ENCODE measurements at regions not wholly inside any gene's neighbourhood (a gene's known extent, or its start where the extent isn't known, plus 50 kb on each side); places are given as distances from the start of the nearest gene placed in this dataset.

GRCh38 chr12:113598815-113599406 is 127.2 kb upstream of the LHX5 start:
- no peaks in the 10 kb centered on the region for H3K36me3 ChIP-seq (ENCODE audit: low read depth)
- H3K4me3 ChIP-seq (ENCODE audit: severe bottlenecking): no peak overlapping the region
- TF ChIP-seq CTCF (IDR thresholded peaks at IDR 0.05; ENCODE audit: poor library complexity, severe bottlenecking): no peak
- no peak for DNase-seq (ENCODE audit: low spot score)
- no peaks in the 10 kb centered on the region for H3K27me3 ChIP-seq (ENCODE audit: insufficient read depth, poor library complexity, severe bottlenecking)
- no peaks in the 10 kb centered on the region for H3K9me3 ChIP-seq (ENCODE audit: severe bottlenecking)
- no peak overlapping the region for H3K27ac ChIP-seq (ENCODE audit: poor library complexity, severe bottlenecking)
- no peaks in the 10 kb centered on the region for H3K4me1 ChIP-seq (ENCODE audit: insufficient read depth, poor library complexity, severe bottlenecking)
- no peak for ATAC-seq (ENCODE audit: low read depth)

- Histone ChIP-seq H3K36me3 (ENCODE audit: low read depth) (no peaks in the 10 kb centered on the region), H3K27me3 (ENCODE audit: insufficient read depth, poor library complexity, severe bottlenecking) (peaks cover 15% of the 10 kb centered on the region), H3K4me1 (ENCODE audit: insufficient read depth, poor library complexity, severe bottlenecking) (no peaks in the 10 kb centered on the region), H3K27ac (ENCODE audit: poor library complexity, severe bottlenecking) (no peak overlapping the region), H3K9me3 (ENCODE audit: severe bottlenecking) (no peaks in the 10 kb centered on the region), H3K4me3 (ENCODE audit: severe bottlenecking) (no peak overlapping the region)
- ATAC-seq (ENCODE audit: low read depth) (no peak), DNase-seq (ENCODE audit: low spot score) (no peak)
- no peak for TF ChIP-seq CTCF (IDR thresholded peaks at IDR 0.05; ENCODE audit: poor library complexity, severe bottlenecking)
Measured at GRCh38 chr12:113594967-113595366, 123.3 kb upstream of the LHX5 start.

- DNase-seq (ENCODE audit: low spot score) (no peak), ATAC-seq (ENCODE audit: low read depth) (no peak)
- no peak for TF ChIP-seq CTCF (IDR thresholded peaks at IDR 0.05; ENCODE audit: poor library complexity, severe bottlenecking)
- peaks cover 18% of the 10 kb centered on the region for H3K27me3 ChIP-seq (ENCODE audit: insufficient read depth, poor library complexity, severe bottlenecking)
- H3K9me3 ChIP-seq (ENCODE audit: severe bottlenecking): no peaks in the 10 kb centered on the region
- H3K27ac ChIP-seq (ENCODE audit: poor library complexity, severe bottlenecking): no peak overlapping the region
- no peaks in the 10 kb centered on the region for H3K4me1 ChIP-seq (ENCODE audit: insufficient read depth, poor library complexity, severe bottlenecking)
- no peaks in the 10 kb centered on the region for H3K36me3 ChIP-seq (ENCODE audit: low read depth)
- no peak overlapping the region for H3K4me3 ChIP-seq (ENCODE audit: severe bottlenecking)
Measured at GRCh38 chr12:113591480-113591974, 119.9 kb upstream of the LHX5 start.

- Histone ChIP-seq H3K4me1 (ENCODE audit: insufficient read depth, poor library complexity, severe bottlenecking) (no peaks in the 10 kb centered on the region), H3K36me3 (ENCODE audit: low read depth) (no peaks in the 10 kb centered on the region), H3K9me3 (ENCODE audit: severe bottlenecking) (no peaks in the 10 kb centered on the region), H3K27me3 (ENCODE audit: insufficient read depth, poor library complexity, severe bottlenecking) (peaks cover 18% of the 10 kb centered on the region), H3K27ac (ENCODE audit: poor library complexity, severe bottlenecking) (no peak overlapping the region), H3K4me3 (ENCODE audit: severe bottlenecking) (no peak overlapping the region)
- DNase-seq (ENCODE audit: low spot score) (no peak), ATAC-seq (ENCODE audit: low read depth) (no peak)
- TF ChIP-seq CTCF (IDR thresholded peaks at IDR 0.05; ENCODE audit: poor library complexity, severe bottlenecking): no peak
Measured at GRCh38 chr12:113589437-113589836, 117.8 kb upstream of the LHX5 start.

- no peak for DNase-seq (ENCODE audit: low spot score)
- Histone ChIP-seq H3K4me1 (ENCODE audit: insufficient read depth, poor library complexity, severe bottlenecking) (no peaks in the 10 kb centered on the region), H3K9me3 (ENCODE audit: severe bottlenecking) (no peaks in the 10 kb centered on the region), H3K27me3 (ENCODE audit: insufficient read depth, poor library complexity, severe bottlenecking) (peaks cover 18% of the 10 kb centered on the region), H3K36me3 (ENCODE audit: low read depth) (no peaks in the 10 kb centered on the region), H3K4me3 (ENCODE audit: severe bottlenecking) (no peak overlapping the region), H3K27ac (ENCODE audit: poor library complexity, severe bottlenecking) (no peak overlapping the region)
- TF ChIP-seq CTCF (IDR thresholded peaks at IDR 0.05; ENCODE audit: poor library complexity, severe bottlenecking): no peak
- ATAC-seq (ENCODE audit: low read depth): no peak
Measured at GRCh38 chr12:113587720-113588119, 116.0 kb upstream of the LHX5 start.

All from RWPE2 (cell line).